NCI-H1417 (cell line): ENCODE measurements at regions not wholly inside any gene's neighbourhood (a gene's known extent, or its start where the extent isn't known, plus 50 kb on each side); places are given as distances from the start of the nearest gene placed in this dataset.
"Not testable (repeated sequence)": the region's sequence is repeated elsewhere in the genome, so short reads cannot be mapped to it uniquely, and the experiment has no call there.

ENCODE experiments used
- DNase-seq, 3 experiments: peaks; one replicate each; lab custom pipeline; 2025; lab: John Stamatoyannopoulos, UW

- DNase-seq: no peak
Measured at GRCh38 chr5:56382896-56383295, 149.8 kb upstream of the ANKRD55 start.

DNA sequence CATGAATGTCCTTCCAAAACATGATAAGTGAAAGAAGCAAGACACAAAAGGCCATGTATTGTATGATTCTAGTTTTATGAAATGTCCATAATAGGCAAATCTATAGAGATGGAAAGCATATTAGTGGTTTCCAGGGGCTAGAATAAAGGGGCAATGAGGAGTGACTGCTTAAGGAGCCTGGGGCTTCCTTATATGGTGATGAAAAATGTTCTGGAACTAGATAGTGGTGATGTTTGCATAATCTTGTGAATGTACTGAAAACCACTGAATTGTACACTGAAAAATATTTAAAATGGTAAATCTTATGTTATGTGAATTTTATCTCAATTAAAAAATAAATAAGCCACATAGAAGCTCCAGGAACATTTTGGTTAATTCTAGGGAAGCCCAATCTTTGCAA lies 144.4 kb upstream of the ANKRD55 start:
- DNase-seq: no peak

DNA sequence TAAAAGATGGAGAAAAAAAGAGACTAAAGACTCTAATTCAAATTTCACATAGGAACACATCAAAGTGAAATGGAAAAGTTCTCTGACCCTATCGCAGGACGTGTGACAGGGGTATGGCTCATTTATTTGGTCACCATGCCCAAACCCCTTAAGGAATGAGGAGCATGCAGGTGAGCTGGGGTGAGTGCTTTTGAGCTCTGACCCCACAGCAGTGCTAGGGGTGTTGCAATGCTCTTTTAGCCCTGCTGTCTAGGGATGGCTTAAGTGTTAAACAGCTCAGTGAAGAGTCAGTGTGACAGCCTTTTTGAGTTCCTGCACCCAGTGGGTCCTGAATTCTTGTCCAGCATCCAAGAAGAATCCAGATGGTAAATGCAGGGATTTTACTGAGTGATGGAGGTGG lies 143.0 kb upstream of the ANKRD55 start:
- DNase-seq: no peak

DNA sequence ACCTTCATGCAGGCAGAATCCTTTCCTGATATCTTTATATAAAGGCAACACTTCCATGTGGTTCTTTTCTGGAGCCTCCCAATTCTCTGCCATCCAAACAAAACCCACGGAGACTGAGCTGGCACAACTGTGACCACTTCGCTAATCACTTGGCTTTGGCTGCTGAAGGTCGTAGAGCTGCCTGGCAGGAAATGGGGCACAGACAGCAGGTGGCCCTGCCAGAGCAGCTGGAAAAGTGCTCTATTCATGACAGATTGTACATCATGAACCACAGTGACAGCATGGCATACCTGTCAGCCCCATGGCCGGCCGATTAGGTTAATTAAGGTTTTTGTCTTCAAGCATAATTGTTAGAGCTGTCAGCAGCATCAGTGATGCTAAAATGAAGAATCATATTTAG lies 141.9 kb upstream of the ANKRD55 start:
- peak in 2 of 3 experiments; percentile 22 to 76 for DNase-seq

DNA sequence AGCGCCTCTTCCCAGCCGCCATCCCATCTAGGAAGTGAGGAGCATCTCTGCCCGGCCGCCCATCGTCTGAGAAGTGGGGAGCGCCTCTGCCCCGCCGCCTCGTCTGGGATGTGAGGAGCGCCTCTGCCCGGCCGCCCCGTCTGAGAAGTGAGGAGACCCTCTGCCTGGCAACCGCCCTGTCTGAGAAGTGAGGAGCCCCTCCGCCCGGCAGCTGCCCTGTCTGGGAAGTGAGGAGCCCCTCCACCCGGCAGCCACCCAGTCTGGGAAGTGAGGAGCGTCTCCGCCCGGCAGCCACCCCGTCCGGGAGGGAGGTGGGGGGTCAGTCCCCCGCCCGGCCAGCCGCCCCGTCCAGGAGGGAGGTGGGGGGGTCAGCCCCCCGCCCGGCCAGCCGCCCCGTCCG lies 139.4 kb upstream of the ANKRD55 start:
- DNase-seq: not testable (repeated sequence)

DNA sequence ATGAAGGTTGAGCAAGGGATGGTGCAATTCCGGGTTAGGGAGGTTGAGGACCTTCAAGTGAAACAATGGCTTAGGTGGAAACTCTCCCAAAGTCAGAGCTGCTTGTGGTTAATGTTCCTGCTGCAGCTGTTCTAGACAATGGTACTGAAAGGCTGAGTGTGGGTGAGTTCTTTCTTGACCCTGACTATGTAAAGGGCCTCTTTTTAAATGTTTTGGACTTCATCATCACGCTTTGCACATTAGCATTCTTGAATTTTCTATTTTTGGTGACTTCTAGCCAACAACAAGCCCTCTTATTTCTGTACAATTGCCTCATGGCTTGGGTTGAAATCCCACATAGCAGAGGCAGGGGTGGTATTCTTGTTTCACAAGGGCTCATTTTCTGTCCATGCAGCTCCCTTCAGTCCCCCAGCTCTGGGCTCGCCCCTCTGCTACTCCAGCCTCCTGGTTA lies 136.3 kb upstream of the ANKRD55 start:
- no peak for DNase-seq

DNA sequence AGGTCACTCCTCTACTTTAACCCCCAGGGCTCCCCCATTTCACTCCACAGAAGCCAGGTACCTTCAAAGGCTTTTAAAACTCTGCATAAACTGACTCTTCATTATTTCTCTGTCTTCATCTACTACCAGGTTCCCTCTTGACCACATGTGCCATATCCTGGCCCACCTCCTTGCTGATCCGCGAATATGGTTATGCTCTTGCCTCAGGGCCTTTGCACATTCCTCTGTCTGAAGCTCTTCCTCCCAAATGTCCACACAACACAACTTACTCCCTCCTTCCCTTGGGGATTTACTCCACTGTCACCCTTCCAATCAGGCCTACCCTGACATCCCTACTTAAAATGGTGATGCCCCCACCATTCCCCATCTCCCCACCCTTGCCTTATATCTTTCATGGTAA lies 134.6 kb upstream of the ANKRD55 start:
- DNase-seq: no peak

DNA sequence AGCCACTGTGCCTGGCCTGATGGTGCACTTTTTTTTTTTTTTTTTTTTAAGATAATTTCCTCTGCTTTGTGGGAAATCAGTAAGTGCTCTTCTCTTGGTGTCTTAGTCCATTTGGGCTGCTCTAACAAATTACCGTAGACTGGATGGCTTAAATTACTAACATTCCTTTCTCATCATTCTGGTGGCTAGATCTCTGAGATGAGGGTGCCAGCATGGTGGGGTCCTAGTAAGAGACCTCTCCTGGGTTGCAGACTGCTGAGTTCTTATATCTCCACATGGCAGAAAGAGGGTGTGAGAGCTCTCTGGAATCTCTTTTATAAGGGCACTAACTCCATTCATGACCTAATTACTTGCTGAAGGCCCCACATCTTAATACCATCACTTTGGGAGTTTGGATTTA lies 133.9 kb upstream of the ANKRD55 start:
- no peak for DNase-seq

- DNase-seq: no peak
Measured at GRCh38 chr5:56361398-56361797, 128.3 kb upstream of the ANKRD55 start.

GRCh38 chr5:56360816-56361215 lies 127.7 kb upstream of the ANKRD55 start:
- DNase-seq: no peak

DNA sequence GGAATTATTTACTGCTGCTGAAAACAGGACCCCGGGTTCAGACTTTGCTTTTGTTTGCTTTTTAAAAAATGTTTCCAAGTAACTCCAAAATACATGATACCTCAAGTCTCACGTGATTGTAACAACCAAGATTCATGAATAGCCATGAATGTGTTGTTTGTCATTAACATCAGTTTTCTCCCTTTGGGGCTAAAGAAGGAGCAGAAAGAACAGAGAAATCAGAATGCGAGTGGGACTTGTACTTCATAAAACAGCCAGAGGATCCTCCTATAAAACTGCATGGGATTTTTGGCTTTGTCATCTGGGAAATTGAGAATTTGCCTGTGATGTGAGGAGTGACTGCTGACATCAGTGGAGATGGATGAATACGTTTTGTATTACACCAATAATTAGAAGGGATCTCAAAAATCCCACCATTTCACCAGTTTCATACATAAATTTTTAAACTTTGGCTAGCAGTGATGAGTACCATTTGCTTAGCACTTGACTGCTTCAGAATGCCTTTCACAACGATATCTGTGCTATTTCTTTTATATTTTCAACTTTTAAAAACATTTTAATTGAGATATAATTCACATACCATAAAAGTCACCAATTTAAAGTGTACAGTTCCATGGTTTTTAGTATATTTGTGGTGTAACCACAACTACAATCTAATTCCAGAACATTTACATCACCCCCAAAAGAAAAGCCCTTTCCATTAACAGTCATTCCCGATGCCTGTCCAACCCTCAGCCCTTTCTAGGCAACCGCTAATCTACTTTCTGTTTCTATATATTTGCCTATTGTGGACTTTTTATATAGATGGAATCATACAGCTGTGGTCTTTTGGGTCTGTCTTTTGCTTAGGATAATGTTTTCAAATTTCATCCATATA lies 126.9 kb upstream of the ANKRD55 start:
- DNase-seq: no peak

GRCh38 chr5:56358703-56359681 lies 125.9 kb upstream of the ANKRD55 start:
- no peak for DNase-seq

- no peak for DNase-seq
Measured at GRCh38 chr5:56358046-56358445, 124.9 kb upstream of the ANKRD55 start.

DNA sequence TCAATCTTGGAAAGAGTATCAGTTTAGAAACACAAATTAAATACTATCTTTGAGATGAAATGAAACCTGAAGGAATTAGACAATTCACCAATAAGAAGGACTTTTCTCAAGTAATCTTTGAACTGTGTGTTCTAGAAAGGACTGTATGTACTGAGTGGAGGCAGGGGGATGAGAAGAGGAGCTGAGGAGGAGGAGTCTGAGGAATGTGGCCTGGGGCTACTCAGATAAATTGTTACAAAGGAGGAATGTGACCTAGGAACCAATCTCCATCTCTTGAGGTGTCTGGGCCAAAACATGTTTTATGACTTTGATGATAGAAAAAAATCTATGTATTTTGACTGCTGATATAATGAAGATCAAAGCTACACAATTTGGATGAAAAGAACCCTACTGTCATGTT lies 124.3 kb upstream of the ANKRD55 start:
- DNase-seq: no peak

GRCh38 chr5:56356836-56357160 lies 123.7 kb upstream of the ANKRD55 start:
- no peak for DNase-seq

- DNase-seq: peak in 1 of 3 experiments; percentile 2
Measured at GRCh38 chr5:56356121-56356835, 123.1 kb upstream of the ANKRD55 start.

- DNase-seq: no peak
Measured at GRCh38 chr5:56354836-56355235, 121.7 kb upstream of the ANKRD55 start.

GRCh38 chr5:56352808-56353590 lies 119.9 kb upstream of the ANKRD55 start:
- no peak for DNase-seq

GRCh38 chr5:56350597-56351170 lies 117.6 kb upstream of the ANKRD55 start:
- peak in 2 of 3 experiments; percentile 12 to 34 for DNase-seq

DNA sequence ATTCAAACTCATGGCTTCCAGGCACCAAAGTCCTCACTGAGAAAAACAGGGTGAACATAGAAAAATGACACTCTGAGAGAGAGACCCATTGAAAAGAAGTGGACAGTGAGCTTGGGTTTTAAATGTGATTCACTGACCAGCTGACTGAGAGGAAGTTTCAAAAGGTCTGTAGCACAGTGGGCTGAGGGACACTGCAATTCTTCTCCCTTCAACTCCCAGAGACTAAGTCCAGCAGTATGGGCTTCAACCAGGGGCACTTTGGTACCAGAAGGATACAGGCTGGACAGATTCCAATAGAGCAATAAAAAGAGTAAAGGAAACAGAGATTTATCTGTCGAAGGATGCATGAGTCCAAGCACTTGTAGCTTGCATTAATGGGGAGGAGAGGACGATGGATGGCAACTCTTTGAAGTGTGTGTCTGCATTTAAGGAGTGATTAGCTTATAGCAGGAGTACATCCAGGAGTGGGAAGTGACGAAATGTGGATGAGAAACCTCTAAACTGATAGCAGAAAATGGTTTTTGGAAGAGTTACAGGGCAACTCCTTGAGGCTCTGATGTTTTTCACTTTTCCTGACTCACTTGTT lies 117.0 kb upstream of the ANKRD55 start:
- no peak for DNase-seq

DNA sequence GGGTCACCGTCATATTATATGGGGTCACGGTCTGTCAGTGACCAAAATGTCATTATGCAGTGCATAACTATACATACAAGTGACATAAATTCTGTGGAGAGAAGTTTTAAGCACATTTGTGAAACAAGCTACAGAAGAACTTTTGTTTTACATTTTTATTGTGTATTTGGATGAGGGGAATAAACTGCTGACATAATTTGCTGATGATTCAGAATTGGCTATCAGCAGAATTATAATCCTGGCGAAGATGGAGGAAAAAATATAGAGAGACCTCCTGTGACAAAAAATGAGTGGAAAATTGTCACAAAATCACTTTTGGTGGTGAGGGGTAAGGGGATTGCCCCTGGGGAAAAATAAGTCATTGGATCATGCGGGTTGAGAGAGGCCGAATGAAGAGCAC lies 116.3 kb upstream of the ANKRD55 start:
- no peak for DNase-seq
